ENCODE measurements at regions not wholly inside any gene's neighbourhood (a gene's known extent, or its start where the extent isn't known, plus 50 kb on each side); places are given as distances from the start of the nearest gene placed in this dataset.

DNA sequence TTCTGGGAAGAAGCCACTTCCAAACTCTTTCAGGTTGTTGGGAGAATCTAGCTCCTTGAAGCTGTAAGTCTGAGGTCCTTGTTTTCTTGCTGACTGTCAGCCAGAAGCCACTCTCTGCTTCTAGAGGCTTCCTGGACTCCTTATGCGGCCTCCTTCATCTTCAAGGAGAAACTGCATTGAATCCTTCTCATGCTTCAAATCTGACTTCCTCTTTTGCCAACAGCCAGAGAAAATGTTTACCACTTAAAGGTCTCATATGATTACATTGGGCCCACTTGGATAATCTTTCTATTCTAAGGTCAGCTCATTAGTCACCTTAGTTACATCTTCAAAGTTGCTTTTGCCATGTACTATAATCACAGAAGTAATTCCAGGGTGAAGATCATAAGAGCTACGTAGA, 327.0 kb downstream of the HNRNPD start:
- H3K4me3 ChIP-seq (ENCODE audit: low read length), result no peak overlapping the region
- no peak for DNase-seq (ENCODE audit: low read depth)
- TF ChIP-seq, protein P1, sequence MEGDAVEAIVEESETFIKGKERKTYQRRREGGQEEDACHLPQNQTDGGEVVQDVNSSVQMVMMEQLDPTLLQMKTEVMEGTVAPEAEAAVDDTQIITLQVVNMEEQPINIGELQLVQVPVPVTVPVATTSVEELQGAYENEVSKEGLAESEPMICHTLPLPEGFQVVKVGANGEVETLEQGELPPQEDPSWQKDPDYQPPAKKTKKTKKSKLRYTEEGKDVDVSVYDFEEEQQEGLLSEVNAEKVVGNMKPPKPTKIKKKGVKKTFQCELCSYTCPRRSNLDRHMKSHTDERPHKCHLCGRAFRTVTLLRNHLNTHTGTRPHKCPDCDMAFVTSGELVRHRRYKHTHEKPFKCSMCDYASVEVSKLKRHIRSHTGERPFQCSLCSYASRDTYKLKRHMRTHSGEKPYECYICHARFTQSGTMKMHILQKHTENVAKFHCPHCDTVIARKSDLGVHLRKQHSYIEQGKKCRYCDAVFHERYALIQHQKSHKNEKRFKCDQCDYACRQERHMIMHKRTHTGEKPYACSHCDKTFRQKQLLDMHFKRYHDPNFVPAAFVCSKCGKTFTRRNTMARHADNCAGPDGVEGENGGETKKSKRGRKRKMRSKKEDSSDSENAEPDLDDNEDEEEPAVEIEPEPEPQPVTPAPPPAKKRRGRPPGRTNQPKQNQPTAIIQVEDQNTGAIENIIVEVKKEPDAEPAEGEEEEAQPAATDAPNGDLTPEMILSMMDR (conservative IDR thresholded peaks at IDR 0.05; ENCODE audit: low read length), result no peak

DNA sequence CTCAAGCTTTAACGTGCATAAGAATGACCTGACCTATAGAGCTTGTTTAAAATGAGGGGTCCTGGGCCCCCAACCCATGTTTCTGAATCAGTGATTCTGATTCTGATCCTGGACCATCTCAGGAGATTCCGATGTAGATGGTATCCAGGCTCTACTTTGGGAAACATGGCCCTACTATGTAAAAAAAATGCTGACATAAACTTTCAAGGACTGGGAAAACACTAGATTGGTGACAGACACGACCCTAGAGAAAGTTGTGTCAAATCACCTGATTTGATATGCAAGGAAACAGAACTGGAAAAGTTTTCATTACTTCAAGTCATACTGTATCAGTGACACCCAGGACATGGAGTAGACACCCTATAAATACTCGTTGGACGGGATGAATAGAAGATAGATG, 328.5 kb downstream of the HNRNPD start:
- no peak for DNase-seq (ENCODE audit: low read depth)
- TF ChIP-seq, protein P1 (conservative IDR thresholded peaks at IDR 0.05; ENCODE audit: low read length), result no peak
- H3K4me3 ChIP-seq (ENCODE audit: low read length), result no peak overlapping the region

DNA sequence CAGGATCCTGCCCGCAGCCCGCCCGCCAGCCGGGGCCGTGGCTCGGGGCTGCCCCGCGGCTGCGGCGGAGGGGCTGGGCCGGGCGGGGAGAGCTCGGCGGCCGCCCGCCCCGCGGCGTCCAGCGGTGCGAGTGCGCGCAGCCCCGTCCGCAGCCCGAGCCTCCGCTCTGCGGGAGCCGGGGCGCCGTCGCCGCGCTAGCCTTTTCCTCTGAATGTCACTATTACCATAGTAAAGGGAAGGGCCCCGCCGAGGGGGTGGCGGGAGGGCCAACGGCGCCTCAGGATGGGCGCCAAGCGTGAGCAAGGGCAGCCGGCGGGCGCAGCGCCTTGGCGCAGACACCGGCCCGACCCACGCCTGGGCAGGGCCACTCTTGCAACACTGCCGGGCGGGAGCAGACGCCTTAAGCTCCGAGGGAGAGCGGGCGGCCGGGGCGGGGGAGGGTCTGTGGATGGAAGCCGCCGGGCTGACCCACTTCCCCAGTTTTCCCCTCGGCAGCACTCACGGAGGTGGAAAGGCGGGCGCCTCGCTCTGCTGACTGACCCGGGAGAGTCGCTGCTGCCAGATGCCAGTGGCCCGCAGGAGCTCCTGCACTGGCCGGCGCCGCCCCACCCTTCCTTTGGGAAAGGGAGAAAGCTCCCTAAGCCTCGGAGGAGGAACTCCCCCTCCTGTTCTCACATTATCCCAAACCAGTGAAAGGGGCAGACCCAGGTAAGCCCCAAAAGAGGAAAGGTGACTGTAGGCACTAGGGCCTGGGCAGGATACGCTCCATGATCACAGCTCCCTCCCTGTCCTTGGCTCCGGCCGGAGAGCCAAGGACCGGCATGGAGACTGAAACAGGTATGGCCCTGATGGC, 329.4 kb downstream of the HNRNPD start:
- DNase-seq (ENCODE audit: low read depth), result peak; percentile 25
- TF ChIP-seq, protein P1 (conservative IDR thresholded peaks at IDR 0.05; ENCODE audit: low read length), result no peak
- peak overlapping the region; percentile 33 for H3K4me3 ChIP-seq (ENCODE audit: low read length)

DNA sequence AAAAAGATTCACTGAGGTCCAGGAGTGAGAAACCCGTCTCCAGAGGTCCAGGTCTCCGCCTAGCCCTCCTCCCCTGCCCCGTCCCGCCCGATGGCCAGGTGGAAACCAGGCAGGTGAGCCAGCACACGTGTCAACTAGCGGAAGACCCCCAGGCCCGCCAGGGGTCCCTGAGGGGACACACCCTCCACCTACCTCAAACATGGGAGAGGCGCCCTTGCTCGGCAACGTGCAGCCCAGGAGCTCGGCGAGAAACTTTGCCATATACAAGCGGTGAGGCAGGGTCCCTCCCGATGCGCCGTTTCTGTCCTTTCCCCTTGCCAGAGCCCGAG, 330.0 kb downstream of the HNRNPD start:
- DNase-seq (ENCODE audit: low read depth), result no peak
- H3K4me3 ChIP-seq (ENCODE audit: low read length), result no peak overlapping the region
- TF ChIP-seq, protein P1 (conservative IDR thresholded peaks at IDR 0.05; ENCODE audit: low read length), result no peak

DNA sequence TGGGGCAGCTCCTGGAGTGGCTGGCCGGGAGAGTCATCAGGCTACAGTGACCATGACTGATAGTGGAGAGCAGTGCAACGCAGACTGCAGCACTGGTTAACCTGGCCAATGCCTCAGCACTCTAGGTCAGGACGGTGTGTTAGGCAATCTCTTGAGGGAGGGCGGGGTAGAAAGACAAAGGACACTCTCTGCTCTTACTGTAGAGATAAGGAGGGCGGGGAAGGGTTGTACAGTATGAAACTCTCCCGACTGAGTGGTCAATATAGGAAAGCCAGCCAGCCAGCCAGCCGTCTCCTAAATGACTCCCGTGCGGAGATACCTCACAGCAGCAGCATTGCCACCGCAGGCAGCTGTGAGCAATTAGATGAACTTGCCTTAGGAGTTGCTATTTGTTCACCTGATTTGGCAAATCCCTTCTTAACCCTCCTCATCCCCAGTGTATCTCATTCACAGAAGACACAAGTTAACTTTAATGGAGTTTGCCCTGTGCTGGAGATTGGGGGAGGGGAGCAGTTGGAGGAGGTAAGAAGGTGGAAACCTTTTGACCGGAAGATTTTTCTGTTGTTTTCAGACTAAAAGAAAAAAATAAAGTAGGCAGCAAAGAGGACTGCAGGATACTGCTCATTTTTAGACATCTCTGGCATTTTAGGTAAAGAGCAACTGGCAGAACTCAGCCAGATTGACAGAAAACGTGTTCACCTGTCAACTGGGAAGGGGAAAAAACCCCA, 330.5 kb downstream of the HNRNPD start:
- TF ChIP-seq, protein P1 (conservative IDR thresholded peaks at IDR 0.05; ENCODE audit: low read length), result no peak
- no peak overlapping the region for H3K4me3 ChIP-seq (ENCODE audit: low read length)
- no peak for DNase-seq (ENCODE audit: low read depth)

DNA sequence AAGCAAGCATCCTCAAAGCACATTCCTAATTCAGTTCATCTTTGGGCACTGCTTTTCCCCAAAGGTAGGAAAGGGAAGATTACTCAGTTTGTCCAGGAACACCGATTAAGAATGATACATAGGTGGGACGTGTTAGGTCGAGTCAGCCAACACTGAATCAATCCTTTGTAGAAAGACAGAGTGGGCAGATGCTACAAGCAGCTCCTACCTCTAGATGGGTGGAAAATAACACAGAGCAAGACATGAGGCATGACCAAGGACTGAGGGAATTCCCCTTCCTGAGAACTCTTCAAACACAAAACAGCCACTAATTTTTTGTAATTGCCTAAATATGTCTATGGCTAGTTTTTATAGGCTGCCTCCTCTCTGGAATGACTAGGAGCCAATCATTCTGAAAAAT, 331.7 kb downstream of the HNRNPD start:
- no peak for DNase-seq (ENCODE audit: low read depth)
- no peak overlapping the region for H3K4me3 ChIP-seq (ENCODE audit: low read length)
- TF ChIP-seq, protein P1 (conservative IDR thresholded peaks at IDR 0.05; ENCODE audit: low read length), result no peak

DNA sequence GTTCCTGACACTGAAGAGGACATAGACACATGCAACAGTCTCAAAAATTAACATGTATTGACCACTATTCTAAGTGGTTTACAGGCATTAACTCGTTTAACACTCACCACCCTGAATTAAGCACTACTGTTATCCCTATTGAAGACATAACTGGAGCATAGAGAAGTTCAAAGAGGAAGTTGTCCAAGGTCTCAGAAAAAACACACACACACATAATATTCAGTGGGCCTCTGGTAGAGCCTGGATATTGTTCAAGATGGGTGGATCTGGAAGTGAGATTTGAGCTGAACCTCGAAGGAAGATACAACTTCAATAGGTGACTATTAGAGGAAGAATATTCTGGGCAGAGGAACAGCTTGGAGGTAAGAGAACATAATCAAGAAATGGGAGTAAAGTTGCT, 334.9 kb downstream of the HNRNPD start:
- TF ChIP-seq, protein P1 (conservative IDR thresholded peaks at IDR 0.05; ENCODE audit: low read length), result no peak
- H3K4me3 ChIP-seq (ENCODE audit: low read length), result no peak overlapping the region
- DNase-seq (ENCODE audit: low read depth), result no peak

Data from AG10803 (cell line).